Muscle layer of colon (tissue), 2 donors: ENCODE measurements at regions not wholly inside any gene's neighbourhood (a gene's known extent, or its start where the extent isn't known, plus 50 kb on each side); places are given as distances from the start of the nearest gene placed in this dataset.

Source experiments
- H3K27ac ChIP-seq: one replicate; pipeline ENCODE4 v1.7.0; 2013; ENCODE audit warnings: low read depth, mild to moderate bottlenecking, low read length, moderate library complexity
- H3K27me3 ChIP-seq, 2 donors: one replicate each; pipeline ENCODE4 v1.7.0; 2013; ENCODE audit warnings: low read length in 2 of 2, mild to moderate bottlenecking in 2 of 2; ENCODE audit not compliant: insufficient read depth in 2 of 2, control insufficient read depth in 1 of 2
- H3K36me3 ChIP-seq: one replicate; pipeline ENCODE4 v1.7.0; 2013; ENCODE audit warnings: mild to moderate bottlenecking, low read length; ENCODE audit not compliant: insufficient read depth
- H3K4me1 ChIP-seq: one replicate; pipeline ENCODE4 v1.7.0; 2013; ENCODE audit warnings: mild to moderate bottlenecking, low read length; ENCODE audit not compliant: insufficient read depth
- H3K4me3 ChIP-seq, 2 donors: one replicate each; pipeline ENCODE4 v1.7.0; 2013; ENCODE audit warnings: low read length in 2 of 2, low read depth in 1 of 2, mild to moderate bottlenecking in 1 of 2, moderate library complexity in 1 of 2
- H3K9ac ChIP-seq: one replicate; pipeline ENCODE4 v1.7.0; 2013; ENCODE audit warnings: low read length
- H3K9me3 ChIP-seq: one replicate; pipeline ENCODE4 v1.7.0; 2013; ENCODE audit warnings: mild to moderate bottlenecking, low read length
- donor health status: abdominal sarcoma.
- donor health status: Adenocarcinoma of cecum.

- Histone ChIP-seq H3K9me3 (no peaks in the 10 kb centered on the region), H3K27me3 (no peaks in the 10 kb centered on the region), H3K36me3 (no peaks in the 10 kb centered on the region), H3K27ac (peak overlapping the region; percentile 97), H3K9ac (peak overlapping the region; percentile 96), H3K4me1 (peaks cover 25% of the 10 kb centered on the region), H3K4me3 (peak overlapping the region; percentile 75 to 95)
Observed at GRCh38 chr9:36487482-36488388, 85.0 kb upstream of the MELK start.

GRCh38 chr9:36486933-36487481, 85.7 kb upstream of the MELK start:
- peaks cover 25% of the 10 kb centered on the region for H3K4me1 ChIP-seq
- peak overlapping the region; percentile 82 for H3K27ac ChIP-seq
- H3K9ac ChIP-seq: peak overlapping the region; percentile 90
- no peaks in the 10 kb centered on the region for H3K9me3 ChIP-seq
- H3K4me3 ChIP-seq: peak overlapping the region; percentile 89 to 95
- H3K27me3 ChIP-seq: no peaks in the 10 kb centered on the region
- H3K36me3 ChIP-seq: no peaks in the 10 kb centered on the region

DNA sequence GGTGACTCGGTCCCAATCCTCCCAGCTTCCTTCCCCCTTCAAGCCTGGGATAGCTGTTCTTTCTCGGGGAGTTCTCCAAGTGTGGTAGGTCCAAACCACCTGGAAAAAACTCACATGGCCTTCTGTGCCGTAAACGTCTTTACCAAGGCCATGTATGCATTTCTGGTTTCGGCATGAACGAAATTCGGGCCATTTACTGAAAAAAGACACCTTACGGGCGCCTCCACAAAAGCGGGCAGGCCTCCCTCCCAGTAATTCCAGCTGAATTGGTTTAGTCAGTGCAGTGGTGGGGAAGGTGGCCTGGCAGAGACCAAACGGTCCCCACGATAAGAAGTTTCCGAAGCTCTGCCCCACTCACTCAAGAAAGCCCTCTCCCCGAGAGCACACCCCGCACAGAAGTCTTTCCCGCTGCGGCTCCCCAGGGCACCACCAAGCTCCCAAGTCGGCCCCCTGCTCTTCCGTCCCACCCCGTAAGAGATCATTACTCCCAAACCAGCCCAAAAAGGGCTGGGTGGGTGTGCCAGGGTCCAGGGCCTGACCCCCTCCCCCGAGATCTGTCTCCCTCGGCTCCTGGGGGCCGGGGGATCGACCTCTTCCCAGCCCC, 86.3 kb upstream of the MELK start:
- Histone ChIP-seq H3K9me3 (no peaks in the 10 kb centered on the region), H3K4me1 (peaks cover 25% of the 10 kb centered on the region), H3K4me3 (peak overlapping the region; percentile 89 to 95), H3K27me3 (no peaks in the 10 kb centered on the region), H3K9ac (peak overlapping the region; percentile 90), H3K36me3 (no peaks in the 10 kb centered on the region), H3K27ac (peak overlapping the region; percentile 82)

DNA sequence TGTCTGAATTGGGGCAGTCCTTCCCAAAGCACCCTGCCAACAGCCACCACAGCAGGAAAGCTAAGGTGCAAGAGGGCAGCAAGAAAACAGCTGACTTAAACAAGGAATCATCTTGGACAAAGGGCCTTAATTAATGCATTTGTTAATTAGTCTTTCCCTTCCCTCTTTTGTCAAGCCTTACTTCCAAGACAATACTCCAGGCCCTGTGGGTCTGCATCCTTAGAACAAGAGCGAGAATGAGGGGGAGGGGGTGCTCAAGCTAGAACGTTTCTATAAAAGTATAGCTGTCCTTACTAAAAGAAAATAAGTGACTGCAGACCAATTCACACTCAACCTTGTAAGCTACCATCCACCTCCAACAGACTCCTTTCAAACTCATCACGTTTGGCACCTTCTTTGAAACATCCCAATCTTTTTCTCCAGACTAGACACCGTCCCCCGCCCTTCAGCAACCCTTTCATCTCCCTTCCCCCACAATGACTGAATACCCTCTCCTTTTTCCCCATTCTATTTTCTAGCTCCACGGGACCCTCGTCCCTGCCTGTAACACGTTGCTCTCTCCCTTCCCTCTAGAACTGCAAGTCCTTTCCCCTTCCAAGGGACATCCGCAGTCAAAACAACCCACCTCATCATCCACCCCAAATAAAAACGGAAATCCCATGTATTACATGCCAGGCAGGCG, 85.7 kb upstream of the RNF38 start:
- Histone ChIP-seq H3K36me3 (no peaks in the 10 kb centered on the region), H3K9me3 (no peaks in the 10 kb centered on the region), H3K4me3 (peak overlapping the region; percentile 89 to 95), H3K4me1 (peaks cover 25% of the 10 kb centered on the region), H3K27me3 (no peaks in the 10 kb centered on the region), H3K27ac (peak overlapping the region; percentile 82), H3K9ac (peak overlapping the region; percentile 90)

GRCh38 chr9:36484124-36484523, 84.1 kb upstream of the RNF38 start:
- H3K27me3 ChIP-seq: no peaks in the 10 kb centered on the region
- no peaks in the 10 kb centered on the region for H3K9me3 ChIP-seq
- H3K4me3 ChIP-seq: no peak overlapping the region
- no peaks in the 10 kb centered on the region for H3K36me3 ChIP-seq
- H3K9ac ChIP-seq: no peak overlapping the region
- peaks cover 27% of the 10 kb centered on the region for H3K4me1 ChIP-seq
- no peak overlapping the region for H3K27ac ChIP-seq

- H3K36me3 ChIP-seq: no peaks in the 10 kb centered on the region
- peaks cover 4% of the 10 kb centered on the region for H3K4me1 ChIP-seq
- H3K4me3 ChIP-seq: no peak overlapping the region
- no peaks in the 10 kb centered on the region for H3K9me3 ChIP-seq
- H3K9ac ChIP-seq: no peak overlapping the region
- no peak overlapping the region for H3K27ac ChIP-seq
- H3K27me3 ChIP-seq: no peaks in the 10 kb centered on the region
Observed at GRCh38 chr9:36479101-36479500, 79.0 kb upstream of the RNF38 start.

DNA sequence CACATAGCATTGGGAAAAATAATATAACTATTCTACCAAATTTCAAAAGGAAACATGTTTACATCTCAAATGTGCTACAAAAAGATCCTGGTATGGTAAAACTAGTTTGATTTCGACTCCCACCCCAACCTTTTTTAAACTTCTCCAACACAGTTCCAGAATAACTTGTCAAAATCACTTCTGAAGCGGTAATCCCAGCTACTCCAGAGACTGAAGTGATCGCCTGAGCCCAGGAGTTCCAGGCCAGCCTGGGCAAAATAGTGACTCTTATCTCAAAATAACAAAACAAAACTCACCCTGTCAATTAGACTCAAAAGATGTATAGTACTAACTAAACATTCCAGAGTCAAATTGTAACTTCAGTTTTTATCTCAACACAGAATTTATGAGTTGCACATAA, 71.3 kb upstream of the RNF38 start:
- no peaks in the 10 kb centered on the region for H3K9me3 ChIP-seq
- H3K4me1 ChIP-seq: peaks cover 19% of the 10 kb centered on the region
- no peaks in the 10 kb centered on the region for H3K36me3 ChIP-seq
- peak overlapping the region; percentile 27 for H3K27ac ChIP-seq
- H3K9ac ChIP-seq: peak overlapping the region; percentile 19
- no peaks in the 10 kb centered on the region for H3K27me3 ChIP-seq
- peak overlapping the region in 1 of 2 donors; percentile 56 for H3K4me3 ChIP-seq

- Histone ChIP-seq H3K9ac (peak overlapping the region; percentile 19), H3K4me3 (peak overlapping the region; percentile 33 to 56), H3K9me3 (no peaks in the 10 kb centered on the region), H3K4me1 (peaks cover 19% of the 10 kb centered on the region), H3K27me3 (no peaks in the 10 kb centered on the region), H3K36me3 (no peaks in the 10 kb centered on the region), H3K27ac (peak overlapping the region; percentile 66)
Observed at GRCh38 chr9:36470643-36471290, 70.7 kb upstream of the RNF38 start.

- Histone ChIP-seq H3K27ac (no peak overlapping the region), H3K9me3 (no peaks in the 10 kb centered on the region), H3K4me3 (no peak overlapping the region), H3K27me3 (no peaks in the 10 kb centered on the region), H3K9ac (no peak overlapping the region), H3K4me1 (peaks cover 16% of the 10 kb centered on the region), H3K36me3 (peaks cover under 1% of the 10 kb centered on the region)
Observed at GRCh38 chr9:36463467-36463866, 63.4 kb upstream of the RNF38 start.

DNA sequence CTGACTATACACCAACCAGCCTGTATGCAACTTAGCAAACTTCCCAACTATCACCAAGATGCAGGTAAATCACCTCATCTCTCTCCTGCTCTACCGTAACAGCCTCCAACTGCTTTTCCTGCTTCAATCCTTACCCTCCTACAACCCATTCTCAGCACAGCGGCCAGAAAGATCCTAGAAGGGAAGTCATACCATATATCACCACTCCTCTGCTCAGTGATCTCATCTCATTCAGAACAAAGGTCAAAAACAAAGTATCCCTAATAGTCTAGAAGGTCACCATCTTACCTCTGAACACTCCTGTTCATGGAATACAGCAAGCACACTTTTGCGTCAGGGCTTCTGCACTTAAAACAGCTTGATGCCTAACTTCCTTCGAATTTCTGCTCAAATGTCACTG, 62.2 kb upstream of the RNF38 start:
- Histone ChIP-seq H3K4me1 (peaks cover 16% of the 10 kb centered on the region), H3K36me3 (peaks cover 5% of the 10 kb centered on the region), H3K27me3 (no peaks in the 10 kb centered on the region), H3K4me3 (no peak overlapping the region), H3K9ac (no peak overlapping the region), H3K9me3 (no peaks in the 10 kb centered on the region), H3K27ac (no peak overlapping the region)

DNA sequence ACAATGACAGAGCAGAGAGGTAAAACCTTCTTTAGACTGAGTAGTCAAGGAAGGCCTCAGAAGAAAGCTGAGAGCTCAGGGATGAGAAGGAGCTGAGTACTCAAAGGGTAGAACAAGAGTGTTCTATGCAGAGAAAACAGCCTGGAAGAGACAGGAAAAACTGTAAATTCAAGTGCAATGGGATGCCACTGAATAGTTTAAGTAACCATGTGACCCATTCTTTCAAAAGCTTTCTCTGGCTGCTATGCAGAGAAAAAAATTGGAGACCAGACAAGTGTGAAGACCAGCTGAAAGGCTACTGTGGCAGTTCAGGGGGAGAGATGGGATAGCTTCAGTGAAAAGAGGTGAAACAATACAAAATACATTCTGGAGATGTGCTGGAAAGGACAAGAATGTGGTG, 61.3 kb upstream of the RNF38 start:
- Histone ChIP-seq H3K9me3 (no peaks in the 10 kb centered on the region), H3K4me3 (no peak overlapping the region), H3K9ac (no peak overlapping the region), H3K4me1 (peaks cover 16% of the 10 kb centered on the region), H3K36me3 (peaks cover 5% of the 10 kb centered on the region), H3K27ac (no peak overlapping the region), H3K27me3 (no peaks in the 10 kb centered on the region)
